OCI-LY1 (cell line): ENCODE measurements at regions not wholly inside any gene's neighbourhood (a gene's known extent, or its start where the extent isn't known, plus 50 kb on each side); places are given as distances from the start of the nearest gene placed in this dataset.

ENCODE experiments used
- H2AFZ ChIP-seq: fragments of 200-600 bp; sonication (generic), shearing (Covaris generic); 2 replicates; pipeline ENCODE4 v1.6.0; 2014; ENCODE audit warnings: antibody characterized with exemption, mild to moderate bottlenecking, low read length
- H3F3A ChIP-seq: fragments of 200-600 bp; sonication (generic), shearing (Covaris generic); 2 replicates; pipeline ENCODE4 v1.6.0; 2014; ENCODE audit warnings: mild to moderate bottlenecking, antibody characterized with exemption, low read length, moderate library complexity; ENCODE audit not compliant: insufficient read depth
- H3K27ac ChIP-seq: fragments of 200-600 bp; sonication (generic); 2 replicates; pipeline ENCODE4 v1.5.1; 2014; ENCODE audit warnings: low read length, mixed run types, mild to moderate bottlenecking, low read depth; ENCODE audit not compliant: poor library complexity, severe bottlenecking
- H3K27me3 ChIP-seq: fragments of 200-600 bp; sonication (generic); 2 replicates; pipeline ENCODE4 v1.6.0; 2014; ENCODE audit warnings: antibody characterized with exemption, mild to moderate bottlenecking, low read length, moderate library complexity; ENCODE audit not compliant: insufficient read depth
- H3K36me3 ChIP-seq: fragments of 200-600 bp; sonication (generic); 2 replicates; pipeline ENCODE4 v1.6.1; 2014; ENCODE audit warnings: mild to moderate bottlenecking, antibody characterized with exemption, low read length, moderate library complexity, mixed read lengths; ENCODE audit not compliant: insufficient read depth
- H3K4me1 ChIP-seq: fragments of 200-600 bp; sonication (generic); 2 replicates; pipeline ENCODE4 v1.5.1; 2014; ENCODE audit warnings: mild to moderate bottlenecking, low read length, moderate library complexity; ENCODE audit not compliant: insufficient read depth, severe bottlenecking
- H3K4me2 ChIP-seq: fragments of 200-600 bp; sonication (generic), shearing (Covaris generic); 2 replicates; pipeline ENCODE4 v1.6.1; 2014; ENCODE audit warnings: low read length
- H3K4me3 ChIP-seq: fragments of 200-600 bp; sonication (generic); 2 replicates; pipeline ENCODE4 v1.5.1; 2014; ENCODE audit warnings: low read length, low read depth, mild to moderate bottlenecking, mixed read lengths; ENCODE audit not compliant: poor library complexity, severe bottlenecking
- H3K79me2 ChIP-seq: fragments of 200-600 bp; shearing (Covaris generic); 2 replicates; pipeline ENCODE4 v1.6.1; 2016; ENCODE audit warnings: mixed run types, low read length, mixed read lengths; ENCODE audit not compliant: insufficient read depth
- H3K9ac ChIP-seq: fragments of 200-600 bp; sonication (generic), shearing (Covaris generic); 2 replicates; pipeline ENCODE4 v1.6.1; 2014; ENCODE audit warnings: mild to moderate bottlenecking, low read length, mixed read lengths
- H3K9me2 ChIP-seq: fragments of 200-600 bp; sonication (generic), shearing (Covaris generic); 2 replicates; pipeline ENCODE4 v1.6.1; 2014; ENCODE audit warnings: low read depth, mild to moderate bottlenecking, low read length, mixed read lengths
- H3K9me3 ChIP-seq: fragments of 200-600 bp; shearing (Covaris generic); 2 replicates; pipeline ENCODE4 v1.6.1; 2014; ENCODE audit warnings: low read length, mixed read lengths
- H4K20me1 ChIP-seq: fragments of 200-600 bp; sonication (generic), shearing (Covaris generic); 2 replicates; pipeline ENCODE4 v1.6.0; 2016; ENCODE audit warnings: mild to moderate bottlenecking, low read length; ENCODE audit not compliant: insufficient read depth
- CTCF ChIP-seq: fragments of 200-600 bp; sonication (generic), shearing (Covaris generic); IDR thresholded peaks from 2 replicates; pipeline ENCODE4 v1.5.1; 2017; ENCODE audit warnings: mild to moderate bottlenecking, antibody characterized with exemption, low read length, moderate library complexity, mixed read lengths
- EZH2 ChIP-seq: fragments of 200-600 bp; sonication (generic), shearing (Covaris generic); IDR thresholded peaks from 2 replicates; pipeline ENCODE4 v1.8.0; 2017; ENCODE audit warnings: borderline replicate concordance, mixed run types, mild to moderate bottlenecking, antibody characterized with exemption, low read length, moderate library complexity, mixed read lengths

- H3K4me2 ChIP-seq: no peak overlapping the region
- H3K9ac ChIP-seq: no peak overlapping the region
- H3K4me3 ChIP-seq: no peak overlapping the region
- H3K4me1 ChIP-seq: no peaks in the 10 kb centered on the region
- H3K27ac ChIP-seq: no peak overlapping the region
- H3K9me3 ChIP-seq: no peaks in the 10 kb centered on the region
- H2AFZ ChIP-seq: no peak overlapping the region
- no peaks in the 10 kb centered on the region for H3K27me3 ChIP-seq
- no peaks in the 10 kb centered on the region for H3F3A ChIP-seq
- H3K79me2 ChIP-seq: no peaks in the 10 kb centered on the region
- TF ChIP-seq CTCF: no peak
- TF ChIP-seq EZH2: no peak
- H4K20me1 ChIP-seq: no peaks in the 10 kb centered on the region
- no peaks in the 10 kb centered on the region for H3K9me2 ChIP-seq
- H3K36me3 ChIP-seq: no peaks in the 10 kb centered on the region
These were observed 184.9 kb downstream of the BLID start for GRCh38 chr11:121931121-121931520.

- no peaks in the 10 kb centered on the region for H3K9me3 ChIP-seq
- H4K20me1 ChIP-seq: no peaks in the 10 kb centered on the region
- H3K79me2 ChIP-seq: no peaks in the 10 kb centered on the region
- no peak overlapping the region for H3K4me3 ChIP-seq
- H3K9me2 ChIP-seq: no peaks in the 10 kb centered on the region
- TF ChIP-seq CTCF: no peak
- TF ChIP-seq EZH2: no peak
- no peak overlapping the region for H3K27ac ChIP-seq
- H3K4me2 ChIP-seq: no peak overlapping the region
- H3K36me3 ChIP-seq: no peaks in the 10 kb centered on the region
- no peaks in the 10 kb centered on the region for H3K27me3 ChIP-seq
- no peak overlapping the region for H2AFZ ChIP-seq
- no peaks in the 10 kb centered on the region for H3F3A ChIP-seq
- no peak overlapping the region for H3K9ac ChIP-seq
- no peaks in the 10 kb centered on the region for H3K4me1 ChIP-seq
These were observed 185.7 kb downstream of the BLID start for GRCh38 chr11:121930004-121930965.

DNA sequence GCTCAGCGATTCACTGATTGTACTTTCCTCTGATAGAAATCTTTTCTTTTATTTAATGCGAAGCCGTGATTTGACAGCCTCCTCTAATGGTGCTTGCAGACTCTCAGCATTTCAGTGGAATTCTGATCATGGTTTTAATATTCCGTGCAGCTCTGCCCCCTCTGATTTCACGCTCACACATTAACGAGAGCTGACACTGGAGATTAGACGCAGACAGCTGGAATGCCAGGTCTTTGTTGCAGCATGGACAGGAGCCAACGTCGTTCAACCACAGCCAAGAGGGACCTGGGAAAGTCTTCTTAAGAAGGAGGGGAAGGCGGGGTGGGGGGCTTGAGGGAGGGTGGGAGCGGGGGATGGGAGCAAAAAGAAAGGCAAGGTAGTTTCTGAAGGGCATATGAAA lies 186.4 kb downstream of the BLID start:
- H3K4me3 ChIP-seq: no peak overlapping the region
- H3K36me3 ChIP-seq: no peaks in the 10 kb centered on the region
- H3K9me3 ChIP-seq: no peaks in the 10 kb centered on the region
- H2AFZ ChIP-seq: no peak overlapping the region
- H4K20me1 ChIP-seq: no peaks in the 10 kb centered on the region
- H3K27me3 ChIP-seq: no peaks in the 10 kb centered on the region
- no peak overlapping the region for H3K4me2 ChIP-seq
- no peaks in the 10 kb centered on the region for H3K79me2 ChIP-seq
- no peaks in the 10 kb centered on the region for H3K4me1 ChIP-seq
- no peak overlapping the region for H3K9ac ChIP-seq
- TF ChIP-seq CTCF (no peak), EZH2 (no peak)
- no peaks in the 10 kb centered on the region for H3K9me2 ChIP-seq
- H3F3A ChIP-seq: no peaks in the 10 kb centered on the region
- no peak overlapping the region for H3K27ac ChIP-seq
